Activated naive CD4-positive, alpha-beta T cell treated with anti-CD3 and anti-CD28 coated beads for 36 hours (primary cell): ENCODE measurements at regions not wholly inside any gene's neighbourhood (a gene's known extent, or its start where the extent isn't known, plus 50 kb on each side); places are given as distances from the start of the nearest gene placed in this dataset.

Source experiments
- CTCF ChIA-PET: fragments of 350-600 bp; sonication (Branson Sonifier 250); formaldehyde crosslinking; loops from one replicate; lab custom pipeline; 2021; ENCODE audit warnings: antibody characterized with exemption; lab: Charles Lee
- DNase-seq: peaks from one replicate; pipeline ENCODE4 v3.0.0-alpha.2; 2020
- H3K27ac Mint-ChIP-seq: one replicate; pipeline ENCODE4 v1.8.0; 2021; ENCODE audit warnings: mild to moderate bottlenecking, mixed read lengths
- H3K27me3 Mint-ChIP-seq: one replicate; pipeline ENCODE4 v1.8.0; 2021; ENCODE audit warnings: low read depth, mixed read lengths
- H3K36me3 Mint-ChIP-seq: one replicate; pipeline ENCODE4 v1.8.0; 2021; ENCODE audit warnings: low read depth, mixed read lengths
- H3K4me1 Mint-ChIP-seq: one replicate; pipeline ENCODE4 v1.8.0; 2021; ENCODE audit warnings: low read depth, mixed read lengths
- H3K4me3 Mint-ChIP-seq: one replicate; pipeline ENCODE4 v1.8.0; 2021; ENCODE audit warnings: mild to moderate bottlenecking, moderate library complexity, mixed read lengths
- H3K9me3 Mint-ChIP-seq: one replicate; pipeline ENCODE4 v1.8.0; 2021; ENCODE audit warnings: mixed read lengths
- intact Hi-C: fragments of 100-400 bp; cut with micrococcal nuclease; formaldehyde crosslinking; loops from one replicate; pipeline ENCODE4 v1.15.1; 2023

DNA sequence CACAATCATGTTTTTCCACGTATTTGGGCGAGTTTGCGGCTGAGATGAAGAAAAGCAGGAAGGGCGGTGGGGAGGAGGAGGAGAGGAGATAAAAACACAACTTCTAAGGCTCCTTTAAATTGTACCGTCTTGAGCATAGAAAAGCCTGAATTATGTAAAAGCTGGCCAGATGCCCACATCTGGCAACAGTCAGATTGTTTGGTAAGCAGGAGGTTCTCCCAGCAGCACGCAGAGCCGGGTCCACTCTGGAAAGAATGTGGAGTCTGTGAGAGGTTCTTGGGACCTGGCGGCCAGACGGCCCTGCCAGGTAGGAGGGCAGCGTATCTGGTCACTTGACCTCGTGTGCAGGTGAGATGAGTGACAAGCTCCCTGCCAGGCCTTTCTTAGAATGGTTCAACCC lies 215.3 kb upstream of the APCDD1 start:
- Mint-ChIP-seq H3K36me3 (no peaks in the 10 kb centered on the region), H3K4me3 (no peak overlapping the region), H3K27me3 (no peaks in the 10 kb centered on the region), H3K27ac (no peak overlapping the region), H3K9me3 (no peaks in the 10 kb centered on the region), H3K4me1 (no peaks in the 10 kb centered on the region)
- CTCF ChIA-PET = no interaction called here
- intact Hi-C loops = no loop called here
- DNase-seq = no peak

DNA sequence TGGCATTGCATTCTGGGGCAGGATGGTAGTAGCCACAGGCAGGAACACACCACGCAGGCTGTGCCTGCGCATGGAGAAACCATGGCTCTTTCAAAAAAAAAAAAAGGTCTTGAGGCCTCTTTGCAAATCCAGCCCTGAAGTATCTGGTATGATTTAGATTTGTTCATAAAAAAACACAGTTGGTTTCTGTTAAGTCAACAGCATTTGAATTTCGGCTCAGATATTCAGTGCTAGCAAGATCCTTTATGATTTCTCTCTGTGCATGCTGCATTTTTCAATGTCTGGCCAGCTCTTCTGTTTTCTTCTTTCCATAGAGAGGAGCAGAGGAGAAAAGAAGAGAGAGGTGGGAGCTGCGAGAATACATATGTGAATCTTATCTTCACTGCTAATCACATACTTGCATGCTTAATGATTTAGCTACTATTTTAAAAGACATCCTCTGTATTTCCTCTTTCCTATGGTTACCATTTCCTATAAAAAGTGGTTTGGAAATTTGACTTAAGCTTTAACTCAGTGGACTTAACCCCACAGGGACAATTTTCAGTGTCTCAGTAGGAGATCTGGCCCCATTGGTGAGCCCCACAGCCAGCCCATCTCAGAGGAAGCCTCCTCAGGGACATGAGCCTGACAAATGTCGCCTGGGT lies 214.3 kb upstream of the APCDD1 start:
- H3K9me3 Mint-ChIP-seq = no peaks in the 10 kb centered on the region
- intact Hi-C loops = no loop called here
- no peak overlapping the region for H3K4me3 Mint-ChIP-seq
- H3K4me1 Mint-ChIP-seq = no peaks in the 10 kb centered on the region
- no peak overlapping the region for H3K27ac Mint-ChIP-seq
- H3K36me3 Mint-ChIP-seq = no peaks in the 10 kb centered on the region
- DNase-seq = no peak
- no peaks in the 10 kb centered on the region for H3K27me3 Mint-ChIP-seq
- CTCF ChIA-PET = no interaction called here

DNA sequence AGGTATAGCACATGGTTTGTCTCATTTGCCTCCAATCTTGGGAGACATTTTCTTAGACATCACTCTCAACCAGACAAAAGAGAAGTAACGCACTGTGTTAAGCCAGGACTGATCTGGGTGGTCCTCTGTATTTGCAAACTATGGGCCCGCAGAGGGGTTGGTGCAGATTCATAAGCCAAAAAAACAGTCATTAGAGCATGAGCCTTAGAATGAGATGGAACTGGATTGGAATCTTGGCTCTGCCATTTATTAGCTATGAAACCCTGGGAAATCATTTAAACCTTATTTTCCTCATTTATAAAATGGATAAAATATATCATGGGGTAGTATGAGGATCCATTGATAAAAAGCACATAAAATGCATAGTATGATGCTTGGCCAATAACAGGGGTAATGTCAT lies 213.5 kb upstream of the APCDD1 start:
- H3K4me1 Mint-ChIP-seq = no peaks in the 10 kb centered on the region
- H3K36me3 Mint-ChIP-seq = no peaks in the 10 kb centered on the region
- CTCF ChIA-PET = no interaction called here
- no peak overlapping the region for H3K4me3 Mint-ChIP-seq
- no peaks in the 10 kb centered on the region for H3K9me3 Mint-ChIP-seq
- no peaks in the 10 kb centered on the region for H3K27me3 Mint-ChIP-seq
- DNase-seq = no peak
- no peak overlapping the region for H3K27ac Mint-ChIP-seq
- intact Hi-C loops = no loop called here

DNA sequence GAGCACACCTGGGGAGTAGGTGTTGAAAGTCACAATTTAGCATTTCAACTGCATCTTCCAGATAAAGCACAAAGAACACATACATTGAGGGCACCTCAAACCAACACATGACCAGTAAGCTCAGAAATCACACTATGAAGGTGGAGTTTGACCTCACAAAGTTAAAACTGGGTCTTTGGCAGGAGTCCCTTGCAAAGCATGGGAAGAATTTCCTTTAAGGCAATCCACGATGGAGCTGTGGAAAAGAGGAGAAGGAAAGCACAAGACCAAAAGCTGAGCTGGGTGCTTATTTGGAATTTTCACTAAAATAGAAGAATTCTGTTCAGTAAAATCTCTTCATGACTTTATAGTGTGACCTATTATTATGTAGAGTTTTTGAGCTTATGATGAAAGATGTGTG lies 212.9 kb upstream of the APCDD1 start:
- Mint-ChIP-seq H3K27ac (no peak overlapping the region), H3K9me3 (no peaks in the 10 kb centered on the region), H3K36me3 (no peaks in the 10 kb centered on the region), H3K27me3 (no peaks in the 10 kb centered on the region), H3K4me1 (no peaks in the 10 kb centered on the region), H3K4me3 (no peak overlapping the region)
- CTCF ChIA-PET = no interaction called here
- intact Hi-C loops = no loop called here
- no peak for DNase-seq

DNA sequence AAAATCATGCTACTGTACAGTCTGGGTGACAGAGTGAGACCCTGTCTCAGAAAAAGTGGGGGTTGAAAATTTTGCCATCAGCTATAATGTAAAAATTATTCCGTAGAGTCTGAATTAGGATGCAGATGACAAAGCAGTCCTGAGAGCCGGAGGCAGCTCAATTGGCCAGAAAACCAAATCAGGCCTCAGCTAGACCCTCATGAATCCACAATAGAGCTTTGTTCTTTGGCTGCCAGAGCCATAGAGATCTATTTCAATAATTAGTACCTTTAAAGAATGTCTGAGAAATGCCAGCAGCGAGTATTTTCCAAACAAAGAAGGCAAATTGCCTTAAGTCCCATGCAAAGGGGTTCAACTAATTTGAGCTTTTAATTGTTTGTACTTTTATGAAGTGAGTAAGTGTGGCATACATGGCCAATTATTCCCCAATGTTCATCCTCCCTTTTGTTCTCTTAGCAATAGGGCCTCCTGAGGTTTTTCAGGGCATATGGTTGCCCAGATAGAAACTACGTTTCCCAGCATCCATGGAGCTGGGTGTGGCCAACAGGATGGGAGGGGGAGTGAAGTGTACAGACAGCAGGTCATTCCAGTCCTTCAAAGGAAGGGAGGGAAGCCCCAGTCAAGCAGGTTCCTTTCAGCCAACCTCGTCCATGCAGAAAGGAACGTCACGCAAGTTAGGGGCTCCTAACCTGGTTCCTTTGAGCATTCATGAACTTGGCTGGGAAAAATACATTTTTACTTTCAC lies 211.3 kb upstream of the APCDD1 start:
- DNase-seq = no peak
- Mint-ChIP-seq H3K4me3 (no peak overlapping the region), H3K36me3 (no peaks in the 10 kb centered on the region)

DNA sequence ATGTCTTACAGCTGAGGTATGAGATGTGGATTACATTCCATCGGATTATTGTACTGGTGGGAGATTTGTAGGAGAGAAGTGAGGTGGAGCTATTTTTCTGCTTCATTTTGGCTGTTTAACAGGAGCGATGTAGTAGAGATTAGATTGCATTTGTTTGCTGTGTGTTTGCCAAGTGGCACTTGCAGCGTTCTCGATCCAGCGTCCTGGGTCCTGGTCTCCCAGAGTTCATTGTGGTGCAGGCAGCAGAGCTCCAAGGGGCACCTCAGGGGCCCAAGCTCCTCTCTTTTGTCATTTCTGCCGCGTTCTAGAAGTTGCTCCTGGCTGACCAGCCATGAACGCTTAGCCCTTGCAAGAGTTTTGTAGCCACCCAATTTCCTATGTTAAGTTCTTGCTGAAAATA lies 210.1 kb upstream of the APCDD1 start:
- CTCF ChIA-PET = no interaction called here
- no peaks in the 10 kb centered on the region for H3K27me3 Mint-ChIP-seq
- no peak overlapping the region for H3K4me3 Mint-ChIP-seq

More for the DNA sequence above, 211.3 kb upstream of the APCDD1 start:
- Mint-ChIP-seq H3K9me3 (no peaks in the 10 kb centered on the region), H3K27ac (no peak overlapping the region), H3K4me1 (no peaks in the 10 kb centered on the region), H3K27me3 (no peaks in the 10 kb centered on the region)
- CTCF ChIA-PET = no interaction called here
- intact Hi-C loops = no loop called here

DNA sequence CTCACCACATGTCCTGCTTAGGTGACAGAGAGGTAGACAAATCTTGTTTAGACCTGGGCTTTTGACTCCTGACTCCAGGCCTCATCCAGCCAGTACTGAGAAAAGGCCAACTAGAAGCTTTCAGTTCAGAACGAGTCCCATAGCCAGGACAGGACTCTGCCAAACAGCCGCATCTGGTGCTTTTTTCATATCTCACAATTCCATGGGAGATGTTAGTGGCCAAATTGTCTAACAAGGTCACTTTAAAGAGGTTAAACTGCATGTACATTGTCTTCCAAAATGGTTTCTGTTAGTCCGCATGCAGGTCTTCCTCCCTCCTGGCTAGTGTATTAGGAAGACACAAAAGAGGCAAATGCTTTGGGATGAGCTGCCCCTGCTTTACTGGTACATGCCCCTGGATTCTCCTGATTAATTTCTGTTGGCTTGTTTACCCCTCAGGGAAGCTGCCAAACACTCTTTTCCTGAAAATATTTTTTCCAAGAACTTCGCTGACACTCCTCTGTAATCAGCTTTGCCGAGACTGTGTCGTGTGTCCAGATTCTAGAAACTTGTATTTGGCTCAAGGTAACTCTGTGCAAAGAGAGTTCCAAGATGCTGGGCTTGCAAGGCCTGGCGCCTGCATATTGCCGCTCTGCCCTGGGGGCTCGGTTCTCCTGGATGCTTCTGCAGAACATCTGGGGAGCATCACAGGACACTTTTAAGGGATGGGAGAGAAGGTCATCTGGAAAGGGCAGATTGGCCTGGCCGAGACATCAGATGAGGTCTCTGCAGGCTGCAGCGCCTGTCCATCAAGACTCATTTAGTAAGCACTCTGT lies 209.2 kb upstream of the APCDD1 start:
- intact Hi-C loops = no loop called here
- no peaks in the 10 kb centered on the region for H3K4me1 Mint-ChIP-seq
- DNase-seq = no peak
- no peaks in the 10 kb centered on the region for H3K27me3 Mint-ChIP-seq
- no peaks in the 10 kb centered on the region for H3K9me3 Mint-ChIP-seq
- no peak overlapping the region for H3K4me3 Mint-ChIP-seq
- H3K27ac Mint-ChIP-seq = no peak overlapping the region
- H3K36me3 Mint-ChIP-seq = no peaks in the 10 kb centered on the region
- CTCF ChIA-PET = interaction anchor here (0.5 kb wide), 1 partner anchor 89 kb away, joined by 3 read pairs; no protein-coding TSS in a partner anchor

More for the DNA sequence above, 210.1 kb upstream of the APCDD1 start:
- H3K4me1 Mint-ChIP-seq = no peaks in the 10 kb centered on the region
- no peak overlapping the region for H3K27ac Mint-ChIP-seq
- intact Hi-C loops = no loop called here
- DNase-seq = no peak
- H3K36me3 Mint-ChIP-seq = no peaks in the 10 kb centered on the region
- no peaks in the 10 kb centered on the region for H3K9me3 Mint-ChIP-seq

DNA sequence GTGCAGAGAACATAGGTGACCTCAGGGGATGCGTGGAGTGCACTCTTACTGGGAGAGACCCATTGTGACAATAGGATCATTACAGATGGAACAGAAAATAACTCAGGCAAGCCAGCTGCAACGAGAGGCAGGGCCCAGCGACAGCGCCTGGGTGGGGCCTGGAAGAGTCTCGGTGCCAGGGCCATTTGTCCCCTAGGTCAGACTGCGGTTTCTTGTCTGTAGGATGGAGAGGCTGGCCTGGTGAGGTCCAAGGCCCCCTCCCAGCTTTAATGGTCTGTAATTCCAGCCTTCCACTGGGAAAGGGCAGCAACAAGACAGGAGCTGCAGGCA lies 208.6 kb upstream of the APCDD1 start:
- H3K27me3 Mint-ChIP-seq = no peaks in the 10 kb centered on the region
- intact Hi-C loops = no loop called here
- no peaks in the 10 kb centered on the region for H3K36me3 Mint-ChIP-seq
- H3K9me3 Mint-ChIP-seq = no peaks in the 10 kb centered on the region
- no peak for DNase-seq
- H3K27ac Mint-ChIP-seq = no peak overlapping the region
- CTCF ChIA-PET = interaction anchor here (0.5 kb wide), 1 partner anchor 88 kb away, joined by 3 read pairs; no protein-coding TSS in a partner anchor
- no peak overlapping the region for H3K4me3 Mint-ChIP-seq
- no peaks in the 10 kb centered on the region for H3K4me1 Mint-ChIP-seq

DNA sequence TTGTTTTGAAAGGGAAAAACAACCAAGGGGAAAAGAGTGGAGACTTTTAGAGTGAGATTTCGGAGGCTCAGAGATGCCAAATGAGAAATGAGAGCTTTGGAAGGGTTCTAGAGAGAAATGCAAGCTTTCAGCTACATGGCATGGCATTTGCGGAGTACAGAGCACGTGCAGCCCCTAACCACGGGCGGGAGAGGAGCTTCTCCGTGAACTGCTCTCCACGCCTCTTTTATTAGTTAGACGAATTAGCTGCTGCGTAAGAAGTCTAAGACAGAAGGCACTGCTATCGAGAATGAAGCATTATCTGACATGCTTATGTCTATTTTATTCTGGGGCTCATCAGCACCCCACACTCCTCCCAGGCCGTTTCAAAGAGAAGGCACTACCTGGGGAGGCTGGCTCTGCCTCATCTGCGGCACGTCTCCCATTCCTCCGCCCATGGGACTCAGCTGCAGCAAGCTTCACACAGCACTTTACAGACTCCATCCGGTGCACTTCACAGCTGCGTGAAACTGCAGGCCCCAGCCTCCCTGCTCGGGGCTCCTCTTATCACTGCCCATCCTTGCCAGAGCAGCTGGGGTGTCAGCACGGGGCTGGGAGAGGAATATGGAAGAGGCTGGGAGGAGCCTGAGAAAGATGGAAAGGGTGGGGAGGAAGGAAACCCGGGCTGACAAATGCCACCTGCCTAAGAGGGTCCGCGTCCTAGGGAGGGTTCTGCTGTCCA lies 207.3 kb upstream of the APCDD1 start:
- intact Hi-C loops = no loop called here
- H3K36me3 Mint-ChIP-seq = no peaks in the 10 kb centered on the region
- H3K27me3 Mint-ChIP-seq = no peaks in the 10 kb centered on the region
- no peak overlapping the region for H3K27ac Mint-ChIP-seq
- DNase-seq = no peak
- no peaks in the 10 kb centered on the region for H3K4me1 Mint-ChIP-seq
- CTCF ChIA-PET = no interaction called here
- H3K4me3 Mint-ChIP-seq = no peak overlapping the region
- H3K9me3 Mint-ChIP-seq = no peaks in the 10 kb centered on the region

DNA sequence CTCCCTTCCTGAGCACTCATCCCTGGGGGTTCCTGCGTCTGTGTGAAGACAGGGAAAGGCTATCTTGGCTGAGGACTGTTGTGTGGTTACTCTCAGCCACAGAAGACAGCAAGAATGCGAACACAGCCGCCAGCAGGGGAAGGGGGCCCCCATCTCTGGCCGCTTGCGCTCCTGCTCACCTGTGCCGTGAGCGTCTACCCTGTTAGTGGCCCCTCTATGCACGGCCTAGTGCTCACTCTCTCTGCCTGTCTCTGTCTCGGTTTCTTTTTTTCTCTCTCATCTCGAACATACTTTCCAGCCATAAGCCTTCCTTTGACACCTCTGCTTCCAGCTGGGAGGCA lies 206.7 kb upstream of the APCDD1 start:
- intact Hi-C loops = no loop called here
- no peaks in the 10 kb centered on the region for H3K27me3 Mint-ChIP-seq
- H3K27ac Mint-ChIP-seq = no peak overlapping the region
- CTCF ChIA-PET = no interaction called here
- H3K36me3 Mint-ChIP-seq = no peaks in the 10 kb centered on the region
- no peaks in the 10 kb centered on the region for H3K9me3 Mint-ChIP-seq
- no peak overlapping the region for H3K4me3 Mint-ChIP-seq
- no peak for DNase-seq
- H3K4me1 Mint-ChIP-seq = no peaks in the 10 kb centered on the region

DNA sequence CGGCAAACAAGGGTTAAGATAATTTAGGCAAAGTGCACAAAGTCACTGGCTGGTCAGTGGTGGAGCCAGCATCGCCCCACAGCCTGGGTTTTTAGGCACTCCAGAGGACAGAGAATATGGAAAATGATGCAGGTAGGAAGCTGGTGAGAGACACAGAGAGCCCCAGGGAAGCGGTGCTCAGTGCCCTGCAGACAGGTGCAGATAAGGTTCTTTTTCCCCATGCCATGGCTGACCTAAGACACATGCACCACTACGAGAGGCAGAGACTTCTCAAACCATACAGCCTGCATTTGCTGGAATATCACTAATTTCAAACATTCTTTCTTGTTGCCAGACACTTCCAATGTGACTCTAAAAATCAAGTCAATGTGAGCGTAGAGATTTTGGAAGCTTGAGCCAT lies 205.7 kb upstream of the APCDD1 start:
- H3K4me3 Mint-ChIP-seq = no peak overlapping the region
- no peaks in the 10 kb centered on the region for H3K36me3 Mint-ChIP-seq
- DNase-seq = no peak
- no peaks in the 10 kb centered on the region for H3K9me3 Mint-ChIP-seq
- no peaks in the 10 kb centered on the region for H3K27me3 Mint-ChIP-seq
- H3K27ac Mint-ChIP-seq = no peak overlapping the region
- intact Hi-C loops = no loop called here
- CTCF ChIA-PET = no interaction called here
- no peaks in the 10 kb centered on the region for H3K4me1 Mint-ChIP-seq

DNA sequence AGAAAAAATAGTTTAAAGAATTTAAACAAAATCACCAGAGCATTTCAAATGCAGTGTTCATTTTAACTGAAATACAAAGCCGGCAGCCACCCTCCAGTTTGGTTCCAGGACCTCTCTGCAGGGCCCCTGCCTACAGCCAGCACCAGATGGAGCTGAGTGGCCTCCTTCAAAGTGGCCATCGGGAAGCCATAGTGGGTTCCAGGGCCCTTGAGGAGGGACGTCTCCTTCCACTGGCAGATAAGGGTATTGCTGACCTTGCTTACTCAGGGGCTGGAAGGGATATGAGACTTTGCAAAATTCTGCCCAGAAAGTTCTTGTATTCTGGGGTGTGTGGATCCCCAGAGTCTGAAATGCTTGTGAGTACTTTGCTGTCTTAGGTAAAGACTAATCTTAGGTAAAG lies 205.2 kb upstream of the APCDD1 start:
- no peak for DNase-seq
- no peaks in the 10 kb centered on the region for H3K4me1 Mint-ChIP-seq
- no peaks in the 10 kb centered on the region for H3K27me3 Mint-ChIP-seq
- H3K27ac Mint-ChIP-seq = no peak overlapping the region
- CTCF ChIA-PET = no interaction called here
- no peaks in the 10 kb centered on the region for H3K36me3 Mint-ChIP-seq
- H3K9me3 Mint-ChIP-seq = no peaks in the 10 kb centered on the region
- intact Hi-C loops = no loop called here
- no peak overlapping the region for H3K4me3 Mint-ChIP-seq
